Right renal pelvis (tissue), 4 donors: ENCODE measurements at regions not wholly inside any gene's neighbourhood (a gene's known extent, or its start where the extent isn't known, plus 50 kb on each side); places are given as distances from the start of the nearest gene placed in this dataset.
A peak's percentile ranks its signal among the peaks of the same experiment; 100 is the strongest.
"Not testable (repeated sequence)": the region's sequence is repeated elsewhere in the genome, so short reads cannot be mapped to it uniquely, and the experiment has no call there.

Experiments
- DNase-seq, 4 donors: peaks; one replicate each; pipeline ENCODE4 v3.0.0-alpha.2; 2013; ENCODE audit warnings: low read depth in 4 of 4, low spot score in 3 of 4, missing footprints in 1 of 4

DNA sequence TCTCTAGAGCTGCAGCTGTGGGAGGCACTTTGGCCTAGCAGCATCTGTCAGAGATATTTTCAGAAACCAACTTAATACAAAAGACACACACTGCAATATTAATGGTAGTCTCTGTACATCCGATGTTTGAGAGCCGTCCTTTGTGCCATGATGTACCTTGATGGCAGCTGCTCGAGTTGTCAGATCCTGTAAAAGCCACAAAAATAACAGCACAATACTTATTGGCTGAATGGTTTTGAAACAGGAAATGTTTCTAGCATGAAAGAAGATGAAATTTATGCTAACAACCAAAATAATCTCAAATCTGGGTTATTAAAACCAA lies 445.5 kb upstream of the TBL1XR1 start:
- no peak for DNase-seq

DNA sequence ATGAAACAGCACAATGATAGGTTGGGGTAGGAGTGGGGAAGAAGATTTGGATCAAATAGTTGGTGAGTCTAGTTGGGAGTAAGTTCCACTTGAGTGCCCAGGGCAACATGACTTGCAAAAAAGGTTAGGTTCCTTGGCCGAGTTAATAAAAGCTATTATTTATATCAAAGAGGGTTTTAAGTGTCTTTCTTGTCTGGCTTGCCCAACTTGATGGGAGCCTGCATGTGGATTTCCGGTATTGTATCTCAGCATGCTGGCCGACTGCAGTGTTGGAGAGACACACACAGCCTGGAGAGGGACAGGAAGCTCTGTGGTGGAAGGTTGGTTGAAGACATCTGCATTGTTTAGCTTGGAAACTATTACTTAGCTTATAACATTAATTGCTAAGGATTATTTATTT lies 449.5 kb upstream of the TBL1XR1 start:
- DNase-seq, result no peak

DNA sequence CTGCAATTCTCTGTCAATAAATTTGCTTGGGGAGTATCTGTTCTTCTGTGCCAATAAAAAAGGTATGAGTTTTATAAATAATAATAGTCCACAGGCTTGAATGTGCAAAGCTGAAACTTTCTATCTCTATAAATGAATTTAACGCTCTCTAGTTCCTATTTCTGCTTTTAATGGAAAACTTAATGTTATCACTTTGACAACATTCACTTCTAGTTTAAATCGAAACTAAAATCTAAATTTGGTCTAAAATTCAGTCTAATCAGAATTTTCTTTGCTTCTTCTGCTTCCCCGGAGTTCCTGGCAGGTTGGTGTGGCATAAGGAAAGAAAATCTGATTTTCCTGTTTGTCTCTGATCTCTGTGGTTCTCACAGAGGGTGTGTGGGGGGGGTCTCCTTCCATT lies 450.1 kb upstream of the TBL1XR1 start:
- DNase-seq, result no peak

DNA sequence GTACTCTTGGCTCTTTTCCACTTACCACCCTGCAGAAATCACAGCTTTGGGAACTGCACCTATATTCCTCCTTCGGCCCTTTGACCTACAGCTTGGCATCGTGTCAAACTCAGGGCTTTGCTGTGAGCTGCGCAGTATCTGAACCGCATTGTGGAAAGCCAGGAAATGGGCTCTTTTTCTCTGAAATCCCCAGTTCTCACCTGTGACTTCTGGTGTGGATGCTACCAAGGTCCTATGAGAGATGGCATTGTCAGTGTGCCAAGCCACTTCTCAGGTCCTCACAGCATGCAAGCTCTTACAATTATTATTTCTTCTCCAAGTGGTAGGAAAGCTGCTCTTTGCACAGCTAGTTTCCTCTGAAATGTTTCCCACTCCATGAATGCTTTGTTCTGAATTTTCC lies 450.6 kb upstream of the TBL1XR1 start:
- no peak for DNase-seq

DNA sequence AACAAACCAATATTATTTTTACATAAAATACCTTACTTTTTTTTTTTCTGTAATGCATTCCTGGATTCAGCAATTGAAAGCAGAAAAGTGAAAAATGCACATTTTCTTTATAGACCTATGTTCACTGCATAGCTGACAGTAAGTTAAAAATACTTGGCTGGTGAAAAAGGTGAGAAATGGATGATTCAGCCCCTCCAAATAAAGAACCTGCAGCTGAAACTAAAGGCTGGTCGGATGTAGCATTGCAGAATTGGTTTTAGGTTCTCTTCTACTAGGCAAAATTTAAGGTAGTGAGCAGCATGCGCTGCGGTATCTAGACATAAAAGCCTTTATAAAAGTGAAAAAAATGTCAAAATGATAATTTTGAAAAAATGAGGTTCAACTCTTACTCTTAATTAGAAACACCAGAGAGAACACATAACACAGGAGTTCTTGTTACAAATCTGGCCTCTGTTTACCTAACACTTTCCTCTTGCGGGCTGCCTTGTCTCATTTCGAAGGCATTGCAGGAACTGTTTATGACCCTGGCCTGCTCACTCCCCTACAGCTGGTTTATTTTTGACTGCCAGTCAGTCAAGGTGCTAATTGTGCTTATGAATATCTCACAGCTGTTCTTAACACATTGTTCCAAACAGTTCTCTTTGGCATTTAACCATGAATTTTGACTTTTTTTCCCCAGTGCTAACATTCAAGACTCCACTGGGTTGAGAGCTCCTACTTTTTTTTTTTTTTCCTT lies 455.4 kb upstream of the TBL1XR1 start:
- DNase-seq, result no peak

DNA sequence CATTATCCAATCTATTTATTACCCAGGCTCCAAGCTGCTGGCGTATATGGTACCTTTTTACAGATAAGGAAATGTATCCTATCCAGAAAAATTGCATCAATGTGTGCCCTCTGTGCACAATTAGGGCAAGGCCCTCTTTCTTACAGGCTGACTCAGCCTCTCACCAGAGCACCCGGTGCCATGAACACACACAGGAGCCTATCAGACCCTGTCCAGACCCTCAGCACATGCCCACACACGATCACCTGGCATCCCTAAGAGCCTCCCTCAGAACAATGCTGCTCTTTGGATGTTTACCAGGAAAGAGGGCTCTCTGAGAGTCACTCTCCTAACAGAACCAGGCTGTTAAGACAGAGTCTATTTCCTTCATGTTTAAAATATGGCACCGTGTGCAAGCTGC lies 460.0 kb upstream of the TBL1XR1 start:
- DNase-seq, result no peak

DNA sequence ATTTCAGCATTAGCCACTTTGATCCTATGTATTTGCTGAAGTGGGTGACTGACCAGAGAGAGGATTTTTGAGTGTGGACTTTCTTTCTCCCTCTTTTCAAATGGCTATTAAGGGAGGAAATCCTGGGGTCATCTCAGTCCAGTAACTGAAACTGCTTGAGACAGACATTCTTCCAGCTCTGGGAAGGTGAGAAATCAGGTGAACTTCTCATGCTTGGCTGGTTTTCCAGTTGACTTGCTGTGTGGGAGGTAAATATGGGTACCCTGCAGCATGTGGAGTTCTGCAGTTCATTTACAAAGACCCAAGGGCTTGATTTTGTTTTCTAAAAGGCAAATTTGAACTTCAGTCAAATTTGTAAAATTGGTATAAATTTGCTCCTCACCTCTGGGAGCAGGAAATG lies 461.1 kb upstream of the TBL1XR1 start:
- peak in 1 of 4 donors; percentile 63 for DNase-seq

DNA sequence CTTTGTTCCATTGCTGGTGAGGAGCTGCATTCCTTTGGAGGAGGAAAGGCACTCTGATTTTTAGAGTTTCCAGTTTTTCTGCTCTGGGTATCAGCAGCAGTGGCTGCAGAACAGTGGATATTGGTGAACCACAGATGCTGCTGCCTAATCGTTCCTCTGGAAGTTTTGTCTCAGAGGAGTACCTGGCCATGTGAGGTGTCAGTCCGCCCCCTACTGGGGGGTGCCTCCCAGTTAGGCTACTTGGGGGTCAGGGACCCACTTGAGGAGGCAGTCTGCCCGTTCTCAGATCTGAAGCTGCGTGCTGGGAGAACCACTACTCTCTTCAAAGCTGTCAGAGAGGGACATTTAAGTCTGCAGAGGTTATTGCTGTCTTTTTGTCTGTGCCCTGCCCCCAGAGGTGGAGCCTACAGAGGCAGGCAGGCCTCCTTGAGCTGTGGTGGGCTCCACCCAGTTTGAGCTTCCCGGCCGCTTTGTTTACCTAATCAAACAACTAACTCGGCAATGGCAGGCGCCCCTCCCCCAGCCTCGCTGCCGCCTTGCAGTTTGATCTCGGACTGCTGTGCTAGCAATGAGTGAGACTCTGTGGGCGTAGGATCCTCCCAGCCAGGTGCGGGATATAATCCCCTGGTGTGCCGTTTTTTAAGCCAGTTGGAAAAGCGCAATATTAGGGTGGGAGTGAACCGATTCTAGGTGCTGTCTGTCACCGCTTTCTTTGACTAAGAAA lies 467.3 kb upstream of the TBL1XR1 start:
- not testable (repeated sequence) for DNase-seq

DNA sequence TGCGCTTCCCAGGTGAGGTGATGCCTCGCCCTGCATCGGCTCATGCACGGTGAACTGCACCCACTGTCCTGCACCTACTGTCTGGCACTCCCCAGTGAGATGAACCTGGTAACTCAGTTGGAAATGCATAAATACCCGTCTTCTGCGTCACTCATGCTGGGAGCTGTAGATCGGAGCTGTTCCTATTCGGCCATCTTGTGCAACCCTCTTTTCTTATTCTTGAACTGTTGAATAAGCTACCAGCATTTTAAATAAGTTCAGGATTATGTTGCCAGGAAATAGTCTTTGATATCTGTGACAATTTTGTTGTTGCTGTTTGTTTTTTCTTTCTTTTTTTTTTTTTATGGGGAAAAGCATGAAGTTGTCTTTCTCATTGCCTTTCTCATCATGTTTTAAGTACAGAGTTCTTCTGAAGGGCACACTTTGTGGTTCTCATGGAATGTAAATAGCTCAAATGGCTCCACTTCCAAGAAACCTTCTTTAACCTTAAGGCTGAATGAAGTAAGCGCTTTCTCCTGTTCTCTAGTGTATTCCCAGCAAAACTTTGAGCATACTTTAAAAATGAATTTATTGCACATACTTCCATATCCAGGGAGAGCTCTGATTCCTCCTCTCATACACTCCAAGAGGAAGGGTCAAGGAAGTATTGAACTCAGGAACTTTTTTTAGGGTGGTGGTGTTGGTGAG lies 468.0 kb upstream of the TBL1XR1 start:
- no peak for DNase-seq

DNA sequence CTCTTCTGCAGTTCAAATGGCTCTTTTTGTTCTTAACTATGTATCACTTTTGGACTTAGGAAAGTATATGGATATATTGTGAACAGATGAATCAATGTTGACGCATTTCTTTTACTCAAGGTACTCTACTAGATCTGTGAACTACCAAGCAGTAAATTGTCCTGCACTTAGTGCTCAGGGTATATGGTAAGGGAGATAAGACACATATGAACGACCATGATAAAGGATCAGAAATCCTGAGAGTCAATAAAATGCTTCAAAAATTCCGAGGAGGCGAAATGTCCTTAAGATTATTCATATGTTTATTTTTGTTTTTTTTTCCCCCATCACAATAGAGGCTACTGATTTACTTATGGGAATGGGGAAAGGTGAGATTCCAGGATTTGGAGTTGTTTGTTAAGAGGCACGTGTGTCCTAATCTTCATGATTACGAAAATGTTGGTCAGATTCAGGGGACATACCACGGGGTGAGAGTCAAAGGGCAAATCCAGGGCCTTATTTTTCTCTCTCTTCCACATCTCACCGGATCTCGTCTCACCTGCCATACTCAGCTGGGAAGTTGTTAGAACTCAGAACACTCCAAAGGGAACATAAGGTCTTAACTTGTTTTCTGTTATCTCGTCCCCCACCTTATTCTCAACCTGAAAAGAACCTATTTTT lies 475.1 kb upstream of the TBL1XR1 start:
- no peak for DNase-seq

DNA sequence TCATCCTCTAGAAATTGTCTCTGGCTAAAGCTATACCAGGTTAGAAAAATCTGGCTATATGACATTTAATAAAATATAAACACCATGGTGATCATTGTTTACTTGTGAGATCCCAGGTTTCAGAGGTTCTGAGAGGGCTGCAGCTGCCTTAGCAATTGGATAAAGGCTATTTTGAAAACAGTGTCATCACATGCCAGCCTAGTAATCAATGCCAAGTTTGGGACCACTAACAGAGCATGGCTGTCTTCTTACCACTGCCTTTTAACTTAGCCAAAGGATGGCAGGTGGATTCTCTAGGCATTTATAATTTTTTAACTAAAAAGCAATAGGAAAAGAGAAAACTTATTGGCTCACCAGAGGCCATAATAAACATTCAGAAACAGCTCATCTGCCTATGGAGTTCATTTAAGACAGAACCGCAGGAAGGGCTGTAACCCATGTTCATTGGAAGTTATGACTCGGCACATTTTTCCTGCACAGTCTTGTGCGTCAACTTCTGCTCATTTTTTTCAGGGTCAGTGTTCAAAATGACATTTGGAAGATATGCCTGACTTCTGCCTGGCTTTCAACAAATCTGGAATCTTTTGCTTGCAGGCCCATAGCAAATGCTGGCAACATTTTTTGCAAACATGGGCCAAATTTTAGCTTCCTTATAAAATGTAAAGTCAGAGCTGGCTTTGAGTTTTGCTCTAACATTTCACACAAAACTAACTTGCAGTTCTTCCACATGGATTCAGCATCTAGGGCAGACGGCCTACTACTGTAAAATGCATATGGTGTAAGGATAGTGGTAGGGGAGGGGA lies 476.0 kb upstream of the TBL1XR1 start:
- no peak for DNase-seq

DNA sequence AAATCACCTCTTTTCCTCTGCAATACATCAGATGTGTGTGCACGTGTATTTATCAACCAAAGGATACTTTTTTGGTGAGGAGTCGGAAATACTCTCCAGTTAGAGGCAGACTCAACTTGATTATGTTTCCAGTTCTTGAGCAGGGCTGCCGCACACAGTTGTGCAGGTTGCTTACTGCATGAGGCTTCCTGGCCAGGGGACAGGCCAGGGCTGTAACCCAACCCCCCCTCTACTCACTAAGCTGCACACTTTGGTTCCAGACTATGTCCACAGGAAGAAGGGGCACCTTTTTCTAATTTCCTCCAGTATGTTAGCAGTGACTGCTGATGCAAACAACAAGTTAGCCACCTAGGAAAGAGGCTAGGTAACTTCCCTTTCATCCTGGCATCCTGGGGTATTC lies 476.9 kb upstream of the TBL1XR1 start:
- no peak for DNase-seq

DNA sequence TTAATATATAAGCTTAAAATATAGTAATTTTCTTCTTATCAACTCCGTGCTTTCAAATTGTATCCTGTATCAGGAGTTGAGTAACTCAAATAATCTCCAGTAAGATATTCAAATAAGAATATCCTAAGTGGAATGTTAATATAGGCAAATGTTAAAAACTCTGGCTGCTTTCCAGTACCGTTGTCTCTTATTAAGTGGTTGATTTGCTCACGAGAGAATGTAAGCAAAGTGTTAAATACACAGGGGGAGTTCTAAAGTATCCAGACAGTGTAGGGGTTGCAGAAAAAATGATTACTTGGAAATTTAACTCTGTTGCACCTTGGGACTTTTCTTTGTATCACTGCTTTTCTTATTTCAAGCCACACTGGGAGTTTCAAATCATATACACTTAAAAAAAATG lies 478.9 kb upstream of the TBL1XR1 start:
- DNase-seq, result no peak

DNA sequence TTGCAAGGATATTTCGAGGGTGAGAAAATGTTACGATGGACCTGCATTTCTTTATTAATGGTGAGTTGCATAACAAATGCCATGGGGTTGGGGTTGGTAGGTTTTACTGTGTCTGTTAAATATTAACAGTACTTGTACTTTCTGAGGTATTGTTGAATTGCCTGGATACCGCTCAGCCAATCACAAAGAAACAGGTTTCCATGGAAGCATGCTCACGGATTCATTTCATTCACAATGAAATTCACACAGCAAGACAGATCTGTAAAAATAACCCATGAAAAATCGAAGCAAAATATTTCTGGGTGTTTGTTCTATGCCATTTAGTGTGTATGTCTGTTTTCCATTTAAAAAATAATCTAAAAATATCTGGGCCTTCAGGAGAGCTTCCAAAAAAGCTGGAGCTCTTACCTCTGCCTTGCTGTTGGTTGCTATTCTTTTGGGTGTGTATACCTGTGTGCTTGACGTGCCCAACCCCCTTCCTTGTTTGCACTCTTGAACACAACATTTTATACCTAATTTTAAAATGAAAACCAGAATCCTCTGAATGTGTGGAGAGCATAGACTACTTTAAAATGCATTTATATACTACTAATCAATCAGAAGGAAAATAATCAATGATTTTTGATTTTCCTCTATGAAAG lies 479.8 kb upstream of the TBL1XR1 start:
- DNase-seq, result no peak

DNA sequence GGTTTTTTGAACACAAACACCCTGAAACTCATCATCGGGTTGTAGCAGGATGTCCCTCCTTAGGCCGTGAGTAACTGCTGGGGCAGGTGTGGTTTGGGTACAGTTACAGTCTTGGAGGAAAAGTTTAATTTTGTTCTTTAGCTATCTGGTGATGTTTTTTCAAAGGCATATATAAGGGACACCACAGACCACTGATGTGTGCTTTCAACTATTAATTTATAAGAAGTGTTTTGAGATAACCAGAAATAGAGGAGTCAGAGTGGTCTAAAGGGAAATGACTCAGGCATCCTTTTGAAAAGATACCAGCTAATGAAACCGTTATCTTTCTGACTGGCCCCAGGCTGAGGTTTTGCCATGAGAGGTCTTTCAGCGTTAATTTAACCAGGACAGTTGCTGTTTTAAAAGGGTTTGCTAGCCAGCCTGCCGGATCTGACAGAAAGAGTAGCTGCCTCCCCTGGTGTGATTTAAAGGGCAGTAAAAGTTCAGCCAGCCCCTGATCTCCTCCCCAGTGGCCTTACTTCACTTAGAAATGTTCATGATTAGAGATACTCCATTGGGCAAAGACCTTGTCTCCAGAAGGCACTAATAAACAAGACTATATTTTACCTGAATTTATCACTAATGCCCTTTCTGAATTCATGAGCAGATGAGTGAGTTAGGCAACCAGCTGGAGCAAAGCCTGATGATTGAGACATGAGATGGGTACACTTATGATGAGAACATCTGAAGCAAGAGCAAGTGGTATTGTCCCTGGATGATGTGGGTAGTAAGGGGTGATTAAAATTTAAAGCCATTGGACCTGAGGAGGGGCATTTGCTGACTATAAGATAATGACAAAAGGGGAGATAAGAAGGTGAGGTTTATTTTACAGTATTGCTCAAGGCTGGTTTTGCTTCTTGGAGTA lies 482.5 kb upstream of the TBL1XR1 start:
- no peak for DNase-seq

DNA sequence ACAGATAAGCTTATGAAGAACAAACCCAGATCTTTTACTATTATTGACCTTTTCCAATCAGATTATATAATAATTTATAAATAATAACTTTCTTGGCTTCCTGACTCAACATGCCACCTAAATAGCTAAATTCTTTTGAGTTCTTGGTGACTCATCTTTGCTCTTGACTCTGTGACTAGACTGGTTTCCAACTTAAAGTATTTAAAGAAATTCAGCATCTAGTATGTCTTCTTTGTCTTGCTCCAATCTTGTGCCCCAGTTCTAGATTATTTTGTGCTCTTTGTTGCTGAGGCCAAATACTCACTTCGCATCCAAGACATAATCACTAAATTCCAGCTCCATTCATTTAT lies 483.2 kb upstream of the TBL1XR1 start:
- no peak for DNase-seq

DNA sequence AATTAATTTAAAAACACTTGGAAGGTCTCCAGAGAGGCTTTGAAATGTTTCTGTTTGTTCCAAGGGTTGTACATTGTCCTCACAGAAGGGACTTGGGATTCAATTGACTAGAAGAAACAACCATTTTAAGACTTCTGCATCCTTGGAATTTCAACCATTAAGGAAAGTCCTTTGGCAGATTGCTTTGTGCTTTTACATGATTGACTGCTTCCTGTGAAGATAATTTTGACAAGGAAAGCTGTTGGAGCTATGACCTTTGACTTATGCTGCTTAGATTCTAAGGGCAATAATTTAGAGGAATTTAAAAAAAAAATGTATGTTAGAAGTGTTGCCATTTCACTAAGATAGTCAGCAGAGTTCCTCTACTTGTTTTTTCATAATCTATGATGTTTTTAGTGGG lies 483.9 kb upstream of the TBL1XR1 start:
- DNase-seq, result no peak

DNA sequence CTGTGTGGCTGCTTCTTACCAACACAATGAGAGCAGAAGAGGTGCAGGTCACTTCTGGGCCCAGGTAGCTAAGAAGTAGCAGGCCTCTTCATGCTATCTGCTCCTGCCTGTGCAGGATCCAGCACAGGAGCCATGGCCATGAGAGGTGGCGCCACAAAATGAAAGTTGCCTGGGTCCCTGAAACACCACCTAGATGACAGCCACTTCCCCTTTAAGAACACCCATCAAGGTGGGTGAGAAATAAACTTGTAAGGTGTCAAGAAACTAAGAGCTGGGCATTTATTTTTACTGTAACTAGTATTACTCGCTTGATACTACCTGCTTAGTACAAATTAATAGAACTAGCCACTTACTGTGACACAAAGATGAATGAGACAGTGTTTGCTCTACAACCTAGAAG lies 484.6 kb upstream of the TBL1XR1 start:
- DNase-seq, result no peak

DNA sequence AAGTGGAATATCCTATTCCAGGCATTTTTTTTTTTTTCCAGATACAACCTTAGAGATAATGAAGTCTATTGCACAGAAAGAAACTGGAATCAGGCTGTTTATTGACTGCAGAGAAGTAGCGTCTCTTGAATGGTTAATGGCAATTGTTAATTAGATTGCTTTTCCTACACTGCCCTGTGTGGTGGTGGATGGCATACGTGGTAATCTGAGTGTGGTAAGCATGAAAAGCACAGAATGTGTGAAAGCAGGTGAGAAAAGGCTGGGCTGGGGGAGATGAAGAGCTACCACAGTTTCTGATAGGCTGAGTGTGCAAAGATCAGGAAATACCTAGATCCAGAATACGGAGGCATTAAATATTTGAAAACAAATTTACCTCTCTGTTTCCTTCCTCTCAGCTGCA lies 486.3 kb upstream of the TBL1XR1 start:
- DNase-seq, result no peak
